HPDE6-E6E7 (cell line): ENCODE measurements at regions not wholly inside any gene's neighbourhood (a gene's known extent, or its start where the extent isn't known, plus 50 kb on each side); places are given as distances from the start of the nearest gene placed in this dataset.

ENCODE experiments used
- DNase-seq: peaks from one replicate; pipeline ENCODE4 v3.0.0; 2011; ENCODE audit warnings: missing footprints; ENCODE audit errors: extremely low spot score

GRCh38 chr22:48522271-48522670 is 1305.4 kb downstream of the BRD1 start:
- DNase-seq: no peak

GRCh38 chr22:48520884-48521588 is 1306.6 kb downstream of the BRD1 start:
- no peak for DNase-seq

GRCh38 chr22:48520207-48520606 is 1307.5 kb downstream of the BRD1 start:
- no peak for DNase-seq

- DNase-seq: no peak
Measured at GRCh38 chr22:48517039-48518030, 1310.3 kb downstream of the BRD1 start.

GRCh38 chr22:48516571-48516970 is 1311.1 kb downstream of the BRD1 start:
- DNase-seq: no peak

- DNase-seq: no peak
Measured at GRCh38 chr22:48515571-48516200, 1312.0 kb downstream of the BRD1 start.

GRCh38 chr22:48513929-48514328 is 1313.7 kb downstream of the BRD1 start:
- DNase-seq: no peak

- DNase-seq: no peak
Measured at GRCh38 chr22:48513446-48513845, 1314.2 kb downstream of the BRD1 start.

- DNase-seq: no peak
Measured at GRCh38 chr22:48511781-48512327, 1315.8 kb downstream of the BRD1 start.

GRCh38 chr22:48511211-48511610 is 1316.5 kb downstream of the BRD1 start:
- no peak for DNase-seq

GRCh38 chr22:48510599-48510998 is 1317.1 kb downstream of the BRD1 start:
- no peak for DNase-seq

- DNase-seq: no peak
Measured at GRCh38 chr22:48507595-48508350, 1319.9 kb downstream of the BRD1 start.

GRCh38 chr22:48507171-48507570 is 1320.5 kb downstream of the BRD1 start:
- DNase-seq: no peak

GRCh38 chr22:48506506-48507145 is 1321.0 kb downstream of the BRD1 start:
- no peak for DNase-seq

- DNase-seq: no peak
Measured at GRCh38 chr22:48505891-48506290, 1321.8 kb downstream of the BRD1 start.

- no peak for DNase-seq
Measured at GRCh38 chr22:48504519-48505140, 1323.0 kb downstream of the BRD1 start.

GRCh38 chr22:48503876-48504275 is 1323.8 kb downstream of the BRD1 start:
- no peak for DNase-seq

GRCh38 chr22:48503035-48503625 is 1324.5 kb downstream of the BRD1 start:
- DNase-seq: no peak

GRCh38 chr22:48501231-48501750 is 1326.4 kb downstream of the BRD1 start:
- no peak for DNase-seq
